ENCODE measurements at regions not wholly inside any gene's neighbourhood (a gene's known extent, or its start where the extent isn't known, plus 50 kb on each side); places are given as distances from the start of the nearest gene placed in this dataset.

GRCh38 chr2:128789221-128789620 is 470.6 kb upstream of the HS6ST1 start:
- TF ChIP-seq POLR2AphosphoS2 (IDR thresholded peaks at IDR 0.05; ENCODE audit: low read depth, low read length) (no peak), CREM (IDR thresholded peaks at IDR 0.05) (no peak), CREM (CRISPR knock-in tag; IDR thresholded peaks at IDR 0.05) (no peak), STAT5B (CRISPR knock-in tag; IDR thresholded peaks at IDR 0.05) (no peak), CTCF (CRISPR knock-in tag; IDR thresholded peaks at IDR 0.05) (no peak), FOXK1 (CRISPR knock-in tag; IDR thresholded peaks at IDR 0.05; ENCODE audit: borderline replicate concordance, low read depth) (no peak), RFX3 (CRISPR knock-in tag; IDR thresholded peaks at IDR 0.05) (no peak), ZNF792 (CRISPR knock-in tag; IDR thresholded peaks at IDR 0.05) (no peak), ZNF160 (CRISPR knock-in tag; IDR thresholded peaks at IDR 0.05) (no peak), EZH2 (conservative IDR thresholded peaks at IDR 0.05; ENCODE audit: low read depth, low read length) (no peak)
